DMS114 treated with DMSO at 0.1 percent for 48 hours (cell line): ENCODE measurements at regions not wholly inside any gene's neighbourhood (a gene's known extent, or its start where the extent isn't known, plus 50 kb on each side); places are given as distances from the start of the nearest gene placed in this dataset.
"Not testable (repeated sequence)": the region's sequence is repeated elsewhere in the genome, so short reads cannot be mapped to it uniquely, and the experiment has no call there.

Experiments used
- DNase-seq: peaks from one replicate; lab custom pipeline; 2025; ENCODE audit not compliant: unreplicated experiment; lab: John Stamatoyannopoulos, UW

- no peak for DNase-seq
Measured at GRCh38 chr6:37580176-37580955, 80.7 kb upstream of the CCDC167 start.

GRCh38 chr6:37579444-37580067, 79.9 kb upstream of the CCDC167 start:
- no peak for DNase-seq

DNA sequence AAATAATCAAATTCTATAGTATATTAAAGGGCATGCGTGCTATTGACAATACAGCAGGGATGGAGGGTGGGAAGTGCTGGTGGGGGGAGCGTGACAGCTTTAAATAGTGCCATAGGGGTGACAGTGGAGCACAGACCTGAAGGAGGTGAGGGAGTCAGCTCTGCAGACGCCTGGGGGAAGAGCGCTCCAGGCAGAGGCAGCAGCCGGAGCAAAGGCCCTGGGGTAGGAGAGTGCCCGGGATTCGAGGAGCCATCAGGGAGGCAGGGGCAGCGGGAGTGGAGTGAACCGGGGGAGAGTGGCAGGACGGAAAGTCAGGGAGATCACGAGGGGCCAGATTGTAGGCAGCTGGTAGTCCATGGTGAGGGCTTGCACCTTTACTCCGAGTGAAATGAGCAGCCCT, 78.4 kb upstream of the CCDC167 start:
- DNase-seq = no peak

- DNase-seq = no peak
Measured at GRCh38 chr6:37576336-37576737, 76.6 kb upstream of the CCDC167 start.

DNA sequence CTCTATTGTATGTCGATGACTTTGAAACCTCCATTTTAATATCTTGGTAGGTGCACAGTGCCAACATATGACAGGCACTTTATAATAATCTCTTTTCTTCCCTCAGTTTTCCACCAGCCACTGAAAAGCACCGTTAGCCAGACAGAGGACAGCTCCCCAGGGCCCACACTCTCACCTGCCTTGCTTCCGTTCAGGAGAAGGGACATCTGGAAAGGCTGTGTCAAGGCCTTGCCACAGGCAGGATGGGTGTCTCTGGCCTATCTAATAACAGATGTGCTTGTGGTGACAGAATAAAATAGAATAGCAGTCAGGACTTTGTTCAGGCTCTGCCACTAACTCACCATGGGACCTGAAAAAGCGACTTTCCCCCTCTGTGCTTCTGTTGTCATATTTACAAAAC, 75.5 kb upstream of the CCDC167 start:
- no peak for DNase-seq

DNA sequence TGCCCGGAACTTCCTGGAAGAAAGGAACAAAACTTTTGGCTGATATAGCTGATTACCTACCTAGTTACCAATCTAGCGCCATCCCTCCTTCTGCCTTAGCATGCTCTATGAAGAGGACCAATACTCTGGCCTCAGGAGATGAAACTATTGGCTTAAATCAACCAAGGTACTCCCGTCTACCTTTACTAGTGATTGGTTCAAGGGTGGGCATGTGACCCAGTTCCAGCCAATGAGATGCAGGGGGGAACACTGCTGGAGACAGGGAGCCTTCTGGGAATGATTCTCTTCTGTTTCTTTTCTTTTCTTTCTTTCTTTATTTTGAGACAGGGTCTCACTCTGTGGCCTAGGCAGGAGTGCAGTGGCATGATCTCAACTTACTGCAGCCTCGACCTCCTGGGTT, 72.6 kb upstream of the CCDC167 start:
- DNase-seq = no peak

GRCh38 chr6:37570482-37571133, 70.9 kb upstream of the CCDC167 start:
- no peak for DNase-seq

DNA sequence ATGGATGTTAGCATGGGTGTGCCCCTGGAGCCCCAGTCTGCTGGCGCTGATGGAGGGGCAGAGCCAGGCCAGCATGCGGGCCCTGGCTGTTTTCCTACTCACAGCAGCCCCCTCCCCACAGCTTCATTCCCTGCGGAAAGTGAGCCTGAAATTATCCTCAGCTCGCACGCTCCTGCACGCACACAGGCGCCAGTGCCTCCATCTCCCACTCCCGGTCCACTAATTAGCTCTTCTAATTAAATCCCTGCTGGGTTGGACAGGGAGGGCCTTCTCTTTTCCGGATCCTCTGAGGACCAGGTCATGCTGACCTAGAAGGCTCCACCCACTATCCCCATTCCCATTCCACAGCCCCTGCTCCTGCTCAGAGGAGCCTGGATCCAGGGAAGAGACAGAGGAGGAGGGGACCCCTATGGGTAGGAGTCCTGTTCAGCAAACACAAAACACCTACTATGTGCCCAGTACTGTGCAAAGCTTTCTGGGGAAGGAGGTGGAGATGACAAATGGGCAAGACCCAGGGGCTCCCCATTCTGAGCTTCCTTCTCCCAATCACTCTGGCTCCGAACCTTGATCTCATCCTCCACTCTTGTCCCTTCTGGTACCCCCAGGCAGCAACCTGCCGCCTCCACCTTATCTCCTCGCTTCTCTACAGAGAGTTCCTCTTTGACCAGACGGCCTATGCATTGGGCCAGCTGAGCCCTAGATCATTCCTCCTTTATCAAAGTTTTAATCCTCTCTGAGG, 70.2 kb upstream of the CCDC167 start:
- DNase-seq = no peak

DNA sequence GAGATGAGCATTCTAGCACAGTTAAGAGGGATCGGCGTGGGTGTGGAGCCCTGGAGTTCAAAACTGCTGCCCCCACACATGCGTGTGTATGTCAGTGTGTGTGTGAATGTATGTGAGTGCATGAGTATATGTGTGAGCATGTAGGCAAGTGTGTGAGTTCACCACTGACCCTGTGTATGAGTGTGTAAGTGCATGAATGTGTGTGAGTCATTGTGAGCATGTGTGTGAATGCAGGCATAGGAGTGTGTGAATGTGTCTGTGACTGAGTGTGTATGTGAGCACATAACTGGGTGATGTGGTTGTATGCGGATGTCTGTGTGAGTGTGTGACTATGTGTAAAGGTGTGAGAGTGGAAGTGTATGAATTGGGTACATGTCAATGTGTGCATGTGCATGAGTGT, 69.6 kb upstream of the CCDC167 start:
- DNase-seq = no peak

DNA sequence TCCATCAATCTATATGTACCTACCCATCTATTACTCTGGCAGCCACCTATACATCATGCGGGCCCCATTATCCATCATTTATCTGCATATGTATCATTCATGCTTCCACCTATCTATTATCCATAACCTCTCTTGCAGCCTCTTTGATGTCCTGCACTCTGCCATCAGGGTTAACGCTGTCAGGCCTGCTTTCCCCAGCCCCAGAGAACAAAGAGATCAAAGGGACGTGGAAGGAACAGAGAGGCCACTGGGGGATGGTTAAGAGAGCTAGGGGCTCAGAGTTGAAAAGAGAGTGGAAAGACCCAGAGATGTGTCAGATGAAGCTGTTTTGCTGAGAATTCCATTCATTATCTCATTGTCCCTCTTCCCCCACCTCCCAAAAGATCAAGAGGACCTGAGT, 67.3 kb upstream of the CCDC167 start:
- no peak for DNase-seq

- peak; percentile 43 for DNase-seq
Measured at GRCh38 chr6:37566111-37566949, 66.6 kb upstream of the CCDC167 start.

DNA sequence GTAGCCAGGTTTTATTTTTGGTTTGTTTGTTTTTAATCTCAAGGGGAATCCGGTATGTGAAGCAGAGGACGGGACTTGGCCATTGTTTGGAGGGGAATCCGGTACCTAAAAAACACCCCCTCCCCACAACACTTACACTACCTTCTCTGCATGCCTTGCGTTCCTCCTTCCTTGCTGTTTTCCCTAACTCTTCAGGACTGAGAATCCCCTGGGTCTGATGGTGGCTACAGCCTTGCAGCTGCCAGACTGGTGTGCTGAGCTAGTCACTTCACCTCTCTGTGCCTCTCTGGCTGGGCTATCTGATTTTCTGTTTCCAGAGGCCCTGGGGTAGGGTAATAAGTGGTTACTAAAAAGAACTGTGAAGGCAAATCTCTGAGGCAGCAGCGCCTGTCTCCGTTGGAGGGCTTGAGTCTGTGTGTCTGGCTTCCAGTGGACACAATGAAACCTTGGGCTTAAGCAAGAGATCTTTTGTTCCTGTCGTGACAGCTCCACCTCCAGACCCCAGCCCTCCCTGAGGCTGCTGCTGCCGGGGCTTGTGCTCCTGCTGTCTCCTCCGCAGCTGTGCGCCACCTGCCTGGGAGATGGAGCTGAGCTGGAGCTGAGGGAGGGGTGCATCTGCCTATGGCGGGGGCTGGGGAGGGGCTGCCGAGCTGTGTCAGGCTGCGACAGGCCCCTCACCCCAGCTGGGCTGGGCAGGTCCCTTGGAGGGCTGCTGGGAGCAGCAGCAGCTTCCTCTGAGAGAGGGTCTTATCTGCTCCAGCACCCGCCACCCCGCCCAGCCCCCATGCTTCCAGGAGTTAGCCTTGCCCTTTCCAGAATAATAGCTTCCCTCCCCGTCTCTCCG, 65.8 kb upstream of the CCDC167 start:
- no peak for DNase-seq

DNA sequence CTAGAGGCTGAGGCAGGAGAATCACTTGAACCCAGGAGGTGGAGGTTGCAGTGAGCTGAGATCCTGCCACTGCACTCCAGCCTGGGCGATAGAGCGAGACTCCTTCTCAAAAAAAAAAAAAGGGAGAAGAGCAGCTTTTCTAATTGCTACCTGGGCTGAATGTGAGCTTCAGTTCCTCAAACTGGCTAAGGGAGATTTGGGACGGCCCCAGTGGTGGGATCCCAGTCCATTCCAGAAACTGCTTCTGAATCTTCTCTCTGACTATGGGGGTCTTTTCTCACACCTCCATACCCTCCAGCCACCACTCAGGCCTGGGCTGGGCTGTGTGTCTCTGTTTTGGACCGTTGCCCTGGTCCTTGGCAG, 63.2 kb upstream of the CCDC167 start:
- not testable (repeated sequence) for DNase-seq

- DNase-seq = no peak
Measured at GRCh38 chr6:37561361-37561760, 61.7 kb upstream of the CCDC167 start.

- DNase-seq = no peak
Measured at GRCh38 chr6:37560737-37561103, 61.0 kb upstream of the CCDC167 start.

DNA sequence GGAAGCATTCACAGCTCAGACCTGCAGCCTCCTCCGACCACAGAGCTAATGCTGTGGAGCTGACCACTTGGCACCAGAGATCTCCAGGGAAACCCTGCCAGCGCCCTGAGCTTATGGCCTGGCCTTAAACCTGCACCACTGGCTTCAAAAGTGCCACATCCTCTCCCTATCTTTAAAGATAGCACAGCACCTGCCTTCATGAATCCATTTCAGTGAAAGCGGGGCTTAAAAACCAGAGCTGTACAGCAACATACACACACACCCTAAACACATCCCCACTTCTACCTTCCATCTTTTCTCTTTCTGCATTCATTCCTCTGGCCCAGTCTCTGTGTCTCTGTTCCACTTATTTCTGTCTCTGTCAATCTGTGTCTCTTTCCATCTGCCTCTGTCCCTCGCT, 59.8 kb upstream of the CCDC167 start:
- no peak for DNase-seq

GRCh38 chr6:37559050-37559449, 59.4 kb upstream of the CCDC167 start:
- no peak for DNase-seq

DNA sequence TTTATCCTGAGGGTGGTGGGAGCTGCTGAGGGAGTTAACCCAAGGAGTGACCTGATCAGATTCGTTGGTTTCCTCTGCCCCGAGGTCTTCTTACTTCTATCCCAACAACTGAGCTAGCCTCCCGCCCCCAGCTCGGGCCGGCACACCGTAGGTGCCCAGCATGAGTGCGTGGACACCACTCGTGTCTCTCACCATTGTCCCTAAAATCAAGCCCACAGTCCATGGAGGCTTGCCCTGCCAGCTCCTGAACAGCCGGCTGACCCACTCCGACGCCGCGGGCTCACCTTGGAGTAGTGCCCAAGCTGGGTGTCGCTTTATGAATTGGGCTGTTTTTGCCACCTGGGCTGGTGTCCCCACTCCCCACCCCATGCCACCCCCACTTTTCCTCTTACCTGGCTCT, 59.0 kb upstream of the CCDC167 start:
- no peak for DNase-seq

- no peak for DNase-seq
Measured at GRCh38 chr6:37558168-37558567, 58.5 kb upstream of the CCDC167 start.

GRCh38 chr6:37557645-37558114, 58.0 kb upstream of the CCDC167 start:
- no peak for DNase-seq
